OCI-LY7 (cell line): ENCODE measurements at regions not wholly inside any gene's neighbourhood (a gene's known extent, or its start where the extent isn't known, plus 50 kb on each side); places are given as distances from the start of the nearest gene placed in this dataset.

Experiments
- BruUV-seq: library from RNA; stranded (reverse); fragments of 400-500 nt; replicated peaks from 2 replicates; lab custom pipeline; 2021; lab: Mats Ljungman, UMichigan
- CTCF ChIA-PET: fragments of 300-600 bp; sonication (Branson Sonifier 250); formaldehyde crosslinking; loops from one replicate; lab custom pipeline; 2022; ENCODE audit warnings: antibody characterized with exemption; ENCODE audit not compliant: unreplicated experiment; lab: Charles Lee
- POLR2A ChIA-PET: fragments of 300-600 bp; sonication (Branson Sonifier 250); formaldehyde crosslinking; loops from one replicate; lab custom pipeline; 2022; ENCODE audit warnings: antibody characterized with exemption; lab: Charles Lee
- DNase-seq: peaks from one replicate; pipeline ENCODE4 v3.0.0-alpha.2; 2015; ENCODE audit warnings: low spot score
- H2AFZ ChIP-seq: fragments of 200-600 bp; sonication (generic), shearing (Covaris generic); 2 replicates; pipeline ENCODE4 v1.6.1; 2014; ENCODE audit warnings: mild to moderate bottlenecking, antibody characterized with exemption, low read length, moderate library complexity
- H3K27ac ChIP-seq: fragments of 200-600 bp; sonication (generic); 2 replicates; pipeline ENCODE4 v1.5.1; 2014; ENCODE audit warnings: mixed run types, low read depth, mild to moderate bottlenecking, moderate library complexity, low read length, inconsistent platforms; ENCODE audit not compliant: poor library complexity, severe bottlenecking
- H3K36me3 ChIP-seq: fragments of 200-600 bp; sonication (generic); 2 replicates; pipeline ENCODE4 v1.6.1; 2014; ENCODE audit warnings: mild to moderate bottlenecking, antibody characterized with exemption, low read length, moderate library complexity, mixed read lengths; ENCODE audit not compliant: insufficient read depth
- H3K4me1 ChIP-seq: fragments of 200-600 bp; sonication (generic); 2 replicates; pipeline ENCODE4 v1.5.1; 2014; ENCODE audit warnings: mild to moderate bottlenecking, low read length; ENCODE audit not compliant: insufficient read depth, poor library complexity, severe bottlenecking
- H3K4me2 ChIP-seq: fragments of 200-600 bp; sonication (generic); 2 replicates; pipeline ENCODE4 v1.6.1; 2014; ENCODE audit warnings: mild to moderate bottlenecking, low read length
- H3K4me3 ChIP-seq: fragments of 200-600 bp; sonication (generic); 2 replicates; pipeline ENCODE4 v1.5.1; 2014; ENCODE audit warnings: mild to moderate bottlenecking, low read depth, low read length; ENCODE audit not compliant: poor library complexity, severe bottlenecking
- H3K79me2 ChIP-seq: fragments of 200-600 bp; sonication (generic); 2 replicates; pipeline ENCODE4 v1.6.1; 2016; ENCODE audit warnings: low read depth, mild to moderate bottlenecking, low read length, moderate library complexity, mixed read lengths; ENCODE audit not compliant: insufficient read depth
- H3K9me2 ChIP-seq: fragments of 200-600 bp; sonication (generic); 2 replicates; pipeline ENCODE4 v1.6.1; 2016; ENCODE audit warnings: mild to moderate bottlenecking, low read length, mixed read lengths; ENCODE audit not compliant: insufficient read depth
- H3K9me3 ChIP-seq: fragments of 200-600 bp; sonication (generic); 2 replicates; pipeline ENCODE4 v1.6.1; 2014; ENCODE audit warnings: mild to moderate bottlenecking, mixed run types, low read length, mixed read lengths
- H4K20me1 ChIP-seq: fragments of 200-600 bp; sonication (generic); 2 replicates; pipeline ENCODE4 v1.6.1; 2014; ENCODE audit warnings: mild to moderate bottlenecking, antibody characterized with exemption, low read length, moderate library complexity, mixed read lengths; ENCODE audit not compliant: insufficient read depth
- CTCF ChIP-seq: fragments of 200-600 bp; sonication (generic); conservative IDR thresholded peaks from 2 replicates; pipeline ENCODE4 v1.5.1; 2014; ENCODE audit warnings: mild to moderate bottlenecking, antibody characterized with exemption, low read length, moderate library complexity, mixed read lengths
- EZH2phosphoT487 ChIP-seq: fragments of 200-600 bp; sonication (generic); IDR thresholded peaks from 2 replicates; pipeline ENCODE4 v1.6.1; 2018; ENCODE audit warnings: low read depth, borderline replicate concordance, mild to moderate bottlenecking, mixed run types, antibody characterized with exemption, low read length, moderate library complexity, mixed read lengths
- intact Hi-C: fragments of 100-400 bp; cut with micrococcal nuclease; formaldehyde crosslinking; loops from one replicate; pipeline ENCODE4 v1.10.0; 2022; ENCODE audit not compliant: unreplicated experiment

- Histone ChIP-seq H3K9me2 (no peaks in the 10 kb centered on the region), H3K27ac (no peak overlapping the region), H2AFZ (no peak overlapping the region), H3K79me2 (no peaks in the 10 kb centered on the region), H3K4me1 (no peaks in the 10 kb centered on the region), H3K9me3 (no peaks in the 10 kb centered on the region), H3K4me2 (no peak overlapping the region), H4K20me1 (no peaks in the 10 kb centered on the region), H3K4me3 (no peak overlapping the region), H3K36me3 (no peaks in the 10 kb centered on the region)
- TF ChIP-seq CTCF (no peak), EZH2phosphoT487 (no peak)
- no TSS peak for BruUV-seq
- DNase-seq, result no peak
- intact Hi-C loops, result no loop called here
- CTCF ChIA-PET, result no interaction called here
- POLR2A ChIA-PET, result no interaction called here
Measured at GRCh38 chr10:128475686-128476367, 349.6 kb upstream of the MKI67 start.

GRCh38 chr10:128476368-128476725 lies 350.1 kb upstream of the MKI67 start:
- Histone ChIP-seq H3K79me2 (no peaks in the 10 kb centered on the region), H3K4me3 (no peak overlapping the region), H3K4me1 (no peaks in the 10 kb centered on the region), H3K9me3 (no peaks in the 10 kb centered on the region), H3K9me2 (no peaks in the 10 kb centered on the region), H3K4me2 (no peak overlapping the region), H3K36me3 (no peaks in the 10 kb centered on the region), H2AFZ (no peak overlapping the region), H4K20me1 (no peaks in the 10 kb centered on the region), H3K27ac (no peak overlapping the region)
- ChIA-PET CTCF (no interaction called here), POLR2A (no interaction called here)
- no peak for TF ChIP-seq CTCF
- no TSS peak for BruUV-seq
- intact Hi-C loops, result no loop called here
- DNase-seq, result no peak

- Histone ChIP-seq H4K20me1 (no peaks in the 10 kb centered on the region), H3K79me2 (no peaks in the 10 kb centered on the region), H3K27ac (no peak overlapping the region), H3K4me3 (no peak overlapping the region), H3K9me3 (no peaks in the 10 kb centered on the region), H3K4me2 (no peak overlapping the region), H3K4me1 (no peaks in the 10 kb centered on the region), H3K36me3 (no peaks in the 10 kb centered on the region), H2AFZ (no peak overlapping the region), H3K9me2 (no peaks in the 10 kb centered on the region)
- intact Hi-C loops, result no loop called here
- ChIA-PET POLR2A (no interaction called here), CTCF (no interaction called here)
- no peak for DNase-seq
- TF ChIP-seq CTCF (no peak), EZH2phosphoT487 (no peak)
- no TSS peak for BruUV-seq
Measured at GRCh38 chr10:128476845-128477244, 350.6 kb upstream of the MKI67 start.
